Kidney (tissue), 13 donors: ENCODE measurements at regions not wholly inside any gene's neighbourhood (a gene's known extent, or its start where the extent isn't known, plus 50 kb on each side); places are given as distances from the start of the nearest gene placed in this dataset.

Experiments used
- DNase-seq, 5 donors: peaks; one replicate each; pipeline ENCODE4 v3.0.0-alpha.2; 2013 to 2020
- FAIRE-seq: peaks from 2 replicates; lab custom pipeline; 2012; peaks lifted over from hg19 to GRCh38; lab: Jason Lieb, UNC
- H3K27ac ChIP-seq, 2 donors: one replicate each; pipeline ENCODE4 v1.7.0; 2013; ENCODE audit warnings: low read depth in 2 of 2, low read length in 2 of 2, inconsistent platforms in 1 of 2
- H3K27me3 ChIP-seq: one replicate; pipeline ENCODE4 v1.7.1; 2013; ENCODE audit warnings: low read length, inconsistent platforms; ENCODE audit not compliant: control insufficient read depth, insufficient read depth
- H3K36me3 ChIP-seq, 3 donors: one replicate each; pipeline versions ENCODE4 v1.7.0 to v1.7.1; 2013; ENCODE audit warnings: low read length in 3 of 3, control low read depth in 1 of 3, inconsistent platforms in 1 of 3; ENCODE audit not compliant: insufficient read depth in 3 of 3, control insufficient read depth in 2 of 3
- H3K4me1 ChIP-seq, 3 donors: one replicate each; pipeline versions ENCODE4 v1.7.0 to v1.7.1; 2013; ENCODE audit warnings: low read length in 3 of 3, inconsistent platforms in 1 of 3, low read depth in 1 of 3; ENCODE audit not compliant: control insufficient read depth in 2 of 3, insufficient read depth in 2 of 3
- H3K4me3 ChIP-seq, 3 donors: one replicate each; pipeline versions ENCODE4 v1.7.0 to v1.8.1; 2013; ENCODE audit warnings: low read length in 3 of 3, control low read depth in 1 of 3, inconsistent platforms in 1 of 3
- H3K9ac ChIP-seq, 3 donors: one replicate each; pipeline versions ENCODE4 v1.7.0 to v1.7.1; 2013; ENCODE audit warnings: low read length in 3 of 3, control low read depth in 1 of 3, inconsistent platforms in 1 of 3
- H3K9me3 ChIP-seq, 3 donors: one replicate each; pipeline versions ENCODE4 v1.7.0 to v1.7.1; 2013; ENCODE audit warnings: low read length in 3 of 3, control low read depth in 1 of 3, inconsistent platforms in 1 of 3; ENCODE audit not compliant: control insufficient read depth in 2 of 3, insufficient read depth in 1 of 3
- CTCF ChIP-seq: IDR thresholded peaks from 3 replicates; pipeline ENCODE4 v1.5.1; 2012; ENCODE audit warnings: mild to moderate bottlenecking, moderate library complexity, borderline replicate concordance; ENCODE audit not compliant: insufficient read depth; ENCODE audit errors: extremely low read depth
- intact Hi-C: fragments of 100-400 bp; cut with DNase I; formaldehyde crosslinking; loops from one replicate; pipeline ENCODE4 v1.11.1; 2022
- donor health status: control.
- donor health status: control.
- donor health status: control.
- donor health status: control.
- donor health status: control.
- donor health status: DM: yes; HTN: yes; CAD: no.
- donor health status: Normal renal cell carcinoma (clear cell type).

DNA sequence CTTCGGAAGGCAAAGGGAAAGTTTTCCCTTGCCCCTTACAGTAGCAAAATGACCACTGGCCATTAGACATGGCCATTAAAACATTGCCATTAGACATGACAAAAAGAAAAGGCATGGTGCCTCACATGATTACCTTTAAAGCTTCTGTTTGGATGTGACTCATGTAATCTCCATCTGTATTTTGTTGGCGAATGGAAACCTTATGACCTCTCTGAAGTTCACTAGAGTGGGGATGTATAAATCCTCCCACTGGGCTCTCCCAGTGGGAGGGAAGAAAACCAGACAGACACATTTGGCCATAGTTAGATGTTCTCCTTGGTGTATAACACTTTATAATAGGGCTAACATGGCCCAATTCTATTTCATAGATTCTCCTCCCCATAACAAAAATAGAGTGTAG lies 152.6 kb downstream of the MAGEB17 start:
- no peak overlapping the region for H3K4me3 ChIP-seq
- H3K9me3 ChIP-seq = no peaks in the 10 kb centered on the region
- no peak overlapping the region for H3K27ac ChIP-seq
- TF ChIP-seq CTCF = no peak
- H3K4me1 ChIP-seq = no peaks in the 10 kb centered on the region
- no peak overlapping the region for H3K9ac ChIP-seq
- intact Hi-C loops = no loop called here
- FAIRE-seq (no peak), DNase-seq (no peak)
- no peaks in the 10 kb centered on the region for H3K36me3 ChIP-seq
- no peaks in the 10 kb centered on the region for H3K27me3 ChIP-seq

- Histone ChIP-seq H3K27ac (no peak overlapping the region), H3K9me3 (no peaks in the 10 kb centered on the region), H3K36me3 (no peaks in the 10 kb centered on the region), H3K4me3 (no peak overlapping the region), H3K9ac (no peak overlapping the region), H3K27me3 (no peaks in the 10 kb centered on the region), H3K4me1 (no peaks in the 10 kb centered on the region)
- FAIRE-seq (no peak), DNase-seq (no peak)
- intact Hi-C loops = no loop called here
- TF ChIP-seq CTCF = no peak
Observed at GRCh38 chrX:16320765-16321355, 153.6 kb downstream of the MAGEB17 start.

GRCh38 chrX:16333453-16333852 lies 166.2 kb downstream of the MAGEB17 start:
- no peak for DNase-seq
- Histone ChIP-seq H3K27me3 (no peaks in the 10 kb centered on the region), H3K4me1 (no peaks in the 10 kb centered on the region), H3K27ac (no peak overlapping the region), H3K4me3 (no peak overlapping the region), H3K9me3 (no peaks in the 10 kb centered on the region), H3K9ac (no peak overlapping the region), H3K36me3 (no peaks in the 10 kb centered on the region)
- no peak for FAIRE-seq
- TF ChIP-seq CTCF = no peak
- intact Hi-C loops = no loop called here

GRCh38 chrX:16335181-16335580 lies 167.9 kb downstream of the MAGEB17 start:
- no peak for DNase-seq
- H3K4me3 ChIP-seq = no peak overlapping the region
- FAIRE-seq = no peak
- intact Hi-C loops = no loop called here
- H3K27ac ChIP-seq = no peak overlapping the region
- no peak for TF ChIP-seq CTCF
- no peaks in the 10 kb centered on the region for H3K36me3 ChIP-seq
- no peaks in the 10 kb centered on the region for H3K9me3 ChIP-seq
- no peaks in the 10 kb centered on the region for H3K4me1 ChIP-seq
- H3K9ac ChIP-seq = no peak overlapping the region
- H3K27me3 ChIP-seq = no peaks in the 10 kb centered on the region
